ENCODE measurements at regions not wholly inside any gene's neighbourhood (a gene's known extent, or its start where the extent isn't known, plus 50 kb on each side); places are given as distances from the start of the nearest gene placed in this dataset.

DNA sequence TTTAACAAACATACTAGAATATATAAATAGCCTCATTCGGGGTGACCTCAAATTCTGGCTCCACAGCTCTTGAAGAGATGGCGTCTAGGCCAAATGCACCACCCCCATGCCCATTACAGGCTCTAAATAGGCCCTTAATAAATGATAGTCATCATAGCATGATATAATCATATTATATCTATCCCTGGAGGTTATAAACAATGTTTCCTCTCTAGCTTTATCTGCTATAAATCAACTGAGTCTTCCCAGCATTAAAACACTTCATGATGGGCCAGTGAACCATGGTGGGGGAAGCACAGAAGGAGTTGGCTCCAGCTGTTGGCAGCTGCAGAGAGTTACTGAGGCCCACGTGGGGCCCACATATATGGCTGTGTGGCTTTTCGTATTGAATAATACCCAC is 214.9 kb upstream of the MPHOSPH6 start:
- Histone ChIP-seq H3K27ac (no peak overlapping the region), H3K9ac (ENCODE audit: low read depth in 2 of 2, low read length in 2 of 2) (no peak overlapping the region), H3K36me3 (no peaks in the 10 kb centered on the region), H3K4me3 (no peak overlapping the region), H3K4me1 (no peaks in the 10 kb centered on the region), H3K9me3 (no peaks in the 10 kb centered on the region), H3K27me3 (no peaks in the 10 kb centered on the region)
- intact Hi-C loops (cut with DNase I): no loop called here
- no peak for DNase-seq
- TF ChIP-seq, protein P1, sequence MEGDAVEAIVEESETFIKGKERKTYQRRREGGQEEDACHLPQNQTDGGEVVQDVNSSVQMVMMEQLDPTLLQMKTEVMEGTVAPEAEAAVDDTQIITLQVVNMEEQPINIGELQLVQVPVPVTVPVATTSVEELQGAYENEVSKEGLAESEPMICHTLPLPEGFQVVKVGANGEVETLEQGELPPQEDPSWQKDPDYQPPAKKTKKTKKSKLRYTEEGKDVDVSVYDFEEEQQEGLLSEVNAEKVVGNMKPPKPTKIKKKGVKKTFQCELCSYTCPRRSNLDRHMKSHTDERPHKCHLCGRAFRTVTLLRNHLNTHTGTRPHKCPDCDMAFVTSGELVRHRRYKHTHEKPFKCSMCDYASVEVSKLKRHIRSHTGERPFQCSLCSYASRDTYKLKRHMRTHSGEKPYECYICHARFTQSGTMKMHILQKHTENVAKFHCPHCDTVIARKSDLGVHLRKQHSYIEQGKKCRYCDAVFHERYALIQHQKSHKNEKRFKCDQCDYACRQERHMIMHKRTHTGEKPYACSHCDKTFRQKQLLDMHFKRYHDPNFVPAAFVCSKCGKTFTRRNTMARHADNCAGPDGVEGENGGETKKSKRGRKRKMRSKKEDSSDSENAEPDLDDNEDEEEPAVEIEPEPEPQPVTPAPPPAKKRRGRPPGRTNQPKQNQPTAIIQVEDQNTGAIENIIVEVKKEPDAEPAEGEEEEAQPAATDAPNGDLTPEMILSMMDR (IDR thresholded peaks at IDR 0.05): no peak

DNA sequence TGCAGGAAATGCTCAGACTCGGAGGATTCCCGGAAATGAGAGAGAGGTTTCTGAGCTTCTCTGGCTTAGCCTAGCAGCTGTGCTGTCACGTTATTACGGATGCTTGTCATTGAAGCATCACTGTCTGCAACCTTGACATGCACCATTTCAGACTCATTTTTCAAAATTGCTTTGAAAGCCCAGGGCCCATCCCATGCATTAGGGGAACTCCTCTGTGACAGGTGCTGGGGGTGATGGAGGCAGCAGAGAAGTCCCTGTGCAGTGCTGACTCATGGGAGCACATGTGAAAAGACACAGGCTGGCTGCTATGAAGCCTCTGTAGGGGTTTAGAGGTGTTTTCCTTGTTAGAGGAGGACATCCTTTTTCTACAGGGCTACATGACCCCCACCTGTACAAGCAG is 214.0 kb upstream of the MPHOSPH6 start:
- H3K36me3 ChIP-seq: no peaks in the 10 kb centered on the region
- no peak for DNase-seq
- no peak overlapping the region for H3K4me3 ChIP-seq
- H3K27ac ChIP-seq: no peak overlapping the region
- no peaks in the 10 kb centered on the region for H3K27me3 ChIP-seq
- H3K9me3 ChIP-seq: no peaks in the 10 kb centered on the region
- intact Hi-C loops (cut with DNase I): no loop called here
- no peak overlapping the region for H3K9ac ChIP-seq (ENCODE audit: low read depth in 2 of 2, low read length in 2 of 2)
- TF ChIP-seq, protein P1 (IDR thresholded peaks at IDR 0.05): no peak
- no peaks in the 10 kb centered on the region for H3K4me1 ChIP-seq

DNA sequence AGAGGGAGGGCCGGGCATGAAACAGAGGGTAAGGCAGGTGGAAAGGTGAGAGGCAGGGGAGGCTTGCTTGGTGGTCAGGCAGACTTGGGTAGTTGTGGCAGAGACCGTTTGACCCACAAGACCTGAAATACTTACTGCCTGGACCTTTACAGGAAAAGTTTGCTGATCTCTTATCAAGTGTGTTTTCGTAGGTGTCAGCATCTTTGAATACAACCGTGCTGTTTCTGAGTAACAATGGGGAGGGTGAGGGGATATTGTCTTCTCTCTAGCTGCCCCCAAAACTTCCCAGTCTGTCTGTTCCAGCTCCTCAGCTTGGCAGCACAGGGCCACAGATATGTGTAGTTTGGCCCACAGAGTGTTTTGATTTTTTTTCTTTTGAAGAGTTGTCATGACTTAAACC is 212.5 kb upstream of the MPHOSPH6 start:
- H3K36me3 ChIP-seq: no peaks in the 10 kb centered on the region
- no peak for DNase-seq
- no peak overlapping the region for H3K9ac ChIP-seq (ENCODE audit: low read depth in 2 of 2, low read length in 2 of 2)
- no peak overlapping the region for H3K4me3 ChIP-seq
- intact Hi-C loops (cut with DNase I): no loop called here
- no peaks in the 10 kb centered on the region for H3K4me1 ChIP-seq
- H3K9me3 ChIP-seq: no peaks in the 10 kb centered on the region
- H3K27me3 ChIP-seq: no peaks in the 10 kb centered on the region
- TF ChIP-seq, protein P1 (IDR thresholded peaks at IDR 0.05): no peak
- no peak overlapping the region for H3K27ac ChIP-seq

DNA sequence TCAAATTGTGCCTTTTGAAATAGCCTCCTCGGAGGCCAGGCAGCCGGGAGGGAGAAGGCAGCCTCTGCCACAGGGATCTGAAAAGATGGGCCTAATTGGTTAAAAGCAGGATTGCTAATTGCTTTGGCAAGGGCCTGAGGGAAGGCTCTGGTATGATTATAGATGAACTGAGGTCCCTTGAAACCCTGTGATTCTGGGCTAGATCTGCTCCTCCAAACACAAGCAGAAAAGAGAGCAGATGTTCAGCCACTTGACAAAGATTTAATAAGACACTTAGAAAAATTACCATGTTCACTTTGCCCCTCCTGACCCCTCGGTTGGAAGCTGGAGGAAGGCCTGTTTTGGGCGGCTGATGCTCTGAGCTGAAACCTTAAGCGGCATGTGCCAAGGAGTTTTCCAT is 209.5 kb upstream of the MPHOSPH6 start:
- Histone ChIP-seq H3K9ac (ENCODE audit: low read depth in 2 of 2, low read length in 2 of 2) (no peak overlapping the region), H3K4me3 (no peak overlapping the region), H3K4me1 (no peaks in the 10 kb centered on the region), H3K9me3 (no peaks in the 10 kb centered on the region), H3K27ac (no peak overlapping the region), H3K36me3 (no peaks in the 10 kb centered on the region), H3K27me3 (no peaks in the 10 kb centered on the region)
- intact Hi-C loops (cut with DNase I): no loop called here
- no peak for DNase-seq
- TF ChIP-seq, protein P1 (IDR thresholded peaks at IDR 0.05): no peak

DNA sequence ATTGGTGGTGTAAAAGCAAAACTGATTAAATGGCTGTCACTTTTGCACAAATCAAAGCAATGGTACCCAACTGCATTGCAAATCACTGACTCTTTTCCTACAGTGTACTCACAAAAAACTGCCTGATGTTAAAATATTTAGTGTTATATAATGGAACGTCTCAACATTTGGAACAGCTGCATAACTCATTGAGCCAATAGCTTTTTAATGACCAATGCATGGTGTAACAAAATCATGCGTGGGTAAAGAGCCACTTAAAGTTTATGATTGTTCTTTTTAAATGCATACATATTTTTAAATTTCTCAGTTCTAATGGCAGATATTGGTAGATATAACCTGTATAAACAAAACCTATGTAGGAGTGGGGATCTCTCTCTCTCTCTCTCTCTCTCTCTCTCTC is 204.0 kb upstream of the MPHOSPH6 start:
- DNase-seq: no peak
- H3K36me3 ChIP-seq: no peaks in the 10 kb centered on the region
- no peaks in the 10 kb centered on the region for H3K27me3 ChIP-seq
- no peak overlapping the region for H3K4me3 ChIP-seq
- H3K9me3 ChIP-seq: no peaks in the 10 kb centered on the region
- intact Hi-C loops (cut with DNase I): no loop called here
- no peak overlapping the region for H3K27ac ChIP-seq
- no peak overlapping the region for H3K9ac ChIP-seq (ENCODE audit: low read depth in 2 of 2, low read length in 2 of 2)
- no peaks in the 10 kb centered on the region for H3K4me1 ChIP-seq
- TF ChIP-seq, protein P1 (IDR thresholded peaks at IDR 0.05): no peak

DNA sequence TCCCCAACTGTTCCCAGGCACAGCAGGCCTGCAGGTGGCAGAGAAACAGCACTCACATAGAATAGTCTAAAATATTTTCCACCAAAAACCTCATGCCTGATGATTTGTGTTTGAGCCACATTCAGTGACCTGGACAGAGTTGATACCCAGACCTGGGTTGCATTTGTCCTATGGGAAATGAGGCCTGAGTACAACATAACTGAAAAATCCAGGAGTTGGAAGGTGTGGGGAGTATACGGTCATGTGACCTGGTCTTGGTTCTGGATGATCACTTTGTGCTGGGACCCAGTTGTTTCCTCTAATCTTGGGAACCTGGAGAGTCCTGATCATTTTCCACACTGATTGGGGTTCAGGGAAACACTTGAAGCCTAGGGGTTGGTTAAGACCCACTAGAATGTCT is 200.3 kb upstream of the MPHOSPH6 start:
- Histone ChIP-seq H3K9ac (ENCODE audit: low read depth in 2 of 2, low read length in 2 of 2) (no peak overlapping the region), H3K27me3 (no peaks in the 10 kb centered on the region), H3K4me1 (no peaks in the 10 kb centered on the region), H3K27ac (no peak overlapping the region), H3K9me3 (no peaks in the 10 kb centered on the region), H3K36me3 (no peaks in the 10 kb centered on the region), H3K4me3 (no peak overlapping the region)
- no peak for DNase-seq
- intact Hi-C loops (cut with DNase I): no loop called here
- TF ChIP-seq, protein P1 (IDR thresholded peaks at IDR 0.05): no peak

Measured in colonic mucosa (tissue), 4 donors.